Stomach (tissue), 4 donors: ENCODE measurements at regions not wholly inside any gene's neighbourhood (a gene's known extent, or its start where the extent isn't known, plus 50 kb on each side); places are given as distances from the start of the nearest gene placed in this dataset.

ENCODE experiments used
- CTCF ChIP-seq, 7 experiments: fragments of 450-650 bp in 4 of 7; fragments of 200-600 bp in 3 of 7; sonication (generic) in 3 of 7; IDR thresholded peaks; one replicate each; pipeline ENCODE4 v1.5.1; 2016 to 2019; ENCODE audit warnings: antibody characterized with exemption in 7 of 7, control low read depth in 2 of 7, mild to moderate bottlenecking in 1 of 7
- POLR2AphosphoS5 ChIP-seq, 3 donors: sonication (generic); formaldehyde crosslinking; IDR thresholded peaks; one replicate each; pipeline ENCODE4 v1.6.1; 2016; ENCODE audit warnings: antibody characterized with exemption in 3 of 3

- TF ChIP-seq CTCF (IDR thresholded peaks at IDR 0.05) (no peak), POLR2AphosphoS5 (IDR thresholded peaks at IDR 0.05) (no peak)
Measured at GRCh38 chrX:139246295-139246694, 284.2 kb upstream of the F9 start.
